ENCODE measurements at regions not wholly inside any gene's neighbourhood (a gene's known extent, or its start where the extent isn't known, plus 50 kb on each side); places are given as distances from the start of the nearest gene placed in this dataset.

DNA sequence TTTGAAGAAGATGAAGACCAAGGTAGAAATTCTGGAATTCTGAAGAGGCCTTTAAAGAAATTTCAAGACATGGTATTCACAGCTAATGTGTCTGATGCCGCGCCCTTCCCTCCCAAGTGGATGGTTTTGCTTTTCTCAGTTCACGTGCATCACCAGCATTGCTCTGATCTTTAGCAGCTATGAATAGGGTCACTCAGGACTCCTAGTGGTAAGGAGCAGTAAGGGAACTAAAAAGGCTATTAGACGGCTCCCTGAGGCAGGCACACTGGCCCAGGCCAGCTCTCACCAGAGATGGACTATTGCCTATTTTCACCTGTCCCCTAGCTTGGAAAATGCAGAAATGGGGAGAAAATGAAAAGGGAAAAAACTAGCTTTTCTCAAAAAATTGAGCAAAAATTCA is 447.5 kb upstream of the RASGEF1B start:
- TF ChIP-seq, protein P1, sequence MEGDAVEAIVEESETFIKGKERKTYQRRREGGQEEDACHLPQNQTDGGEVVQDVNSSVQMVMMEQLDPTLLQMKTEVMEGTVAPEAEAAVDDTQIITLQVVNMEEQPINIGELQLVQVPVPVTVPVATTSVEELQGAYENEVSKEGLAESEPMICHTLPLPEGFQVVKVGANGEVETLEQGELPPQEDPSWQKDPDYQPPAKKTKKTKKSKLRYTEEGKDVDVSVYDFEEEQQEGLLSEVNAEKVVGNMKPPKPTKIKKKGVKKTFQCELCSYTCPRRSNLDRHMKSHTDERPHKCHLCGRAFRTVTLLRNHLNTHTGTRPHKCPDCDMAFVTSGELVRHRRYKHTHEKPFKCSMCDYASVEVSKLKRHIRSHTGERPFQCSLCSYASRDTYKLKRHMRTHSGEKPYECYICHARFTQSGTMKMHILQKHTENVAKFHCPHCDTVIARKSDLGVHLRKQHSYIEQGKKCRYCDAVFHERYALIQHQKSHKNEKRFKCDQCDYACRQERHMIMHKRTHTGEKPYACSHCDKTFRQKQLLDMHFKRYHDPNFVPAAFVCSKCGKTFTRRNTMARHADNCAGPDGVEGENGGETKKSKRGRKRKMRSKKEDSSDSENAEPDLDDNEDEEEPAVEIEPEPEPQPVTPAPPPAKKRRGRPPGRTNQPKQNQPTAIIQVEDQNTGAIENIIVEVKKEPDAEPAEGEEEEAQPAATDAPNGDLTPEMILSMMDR (IDR thresholded peaks at IDR 0.05; ENCODE audit: low read length), result peak; percentile 45; the same call in 1 of the 2 replicates
- no peak for TF ChIP-seq EZH2 (IDR thresholded peaks at IDR 0.05; ENCODE audit: borderline replicate concordance, low read length)

Data from OCI-LY1 (cell line).